GM18505 (cell line): ENCODE measurements at regions not wholly inside any gene's neighbourhood (a gene's known extent, or its start where the extent isn't known, plus 50 kb on each side); places are given as distances from the start of the nearest gene placed in this dataset.
"Not testable (repeated sequence)": the region's sequence is repeated elsewhere in the genome, so short reads cannot be mapped to it uniquely, and the experiment has no call there.

Experiments used
- ATAC-seq: cut with Tn5 transposase; IDR thresholded peaks from one replicate; pipeline ENCODE4 v1.9.1; 2021; ENCODE audit not compliant: unreplicated experiment
- POLR2A ChIP-seq: IDR thresholded peaks from 4 replicates; pipeline ENCODE4 v1.6.1; 2011; ENCODE audit warnings: borderline replicate concordance; ENCODE audit not compliant: insufficient read depth, insufficient read length; ENCODE audit errors: extremely low read depth

DNA sequence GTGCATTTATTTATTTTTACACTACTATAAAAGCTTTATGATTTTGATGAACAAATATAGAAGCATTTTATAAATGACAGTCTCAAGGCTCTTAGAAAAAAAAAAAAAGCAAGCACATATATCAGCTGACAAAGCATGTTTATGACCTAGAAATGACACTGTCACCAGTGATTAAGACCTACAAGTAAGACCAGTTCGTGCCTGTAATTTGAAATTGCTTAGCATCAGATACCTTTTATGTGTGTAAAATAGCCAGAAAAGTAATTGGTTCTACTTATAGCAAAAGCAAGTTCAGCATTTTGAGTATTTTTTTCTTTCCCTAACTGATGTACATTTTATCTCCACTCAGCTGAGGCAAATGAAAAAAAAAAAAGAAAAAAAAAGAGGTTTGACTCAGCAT, 808.4 kb downstream of the CDH18 start:
- ATAC-seq, result no peak
- no peak for TF ChIP-seq POLR2A

GRCh38 chr5:19189176-19189575, 798.8 kb downstream of the CDH18 start:
- TF ChIP-seq POLR2A, result no peak
- ATAC-seq, result no peak

DNA sequence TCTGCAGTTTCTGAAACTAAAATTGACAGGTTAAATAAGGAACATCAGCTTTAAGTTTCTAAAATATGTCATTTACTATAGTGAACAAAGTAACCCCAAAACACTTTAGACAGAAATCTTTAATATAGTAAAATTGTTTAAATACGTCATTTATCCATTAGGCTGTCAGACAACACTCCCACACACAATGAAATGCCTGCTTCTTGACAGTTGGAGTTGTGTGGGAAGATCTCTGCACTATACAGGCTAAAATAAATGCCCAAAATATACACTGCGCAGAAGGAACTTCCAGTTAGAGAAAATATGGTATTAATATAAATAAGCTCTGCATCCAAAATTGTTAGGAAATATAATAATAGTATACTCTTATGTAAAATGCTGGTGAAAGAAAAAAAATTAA, 794.4 kb downstream of the CDH18 start:
- TF ChIP-seq POLR2A, result no peak
- ATAC-seq, result no peak

DNA sequence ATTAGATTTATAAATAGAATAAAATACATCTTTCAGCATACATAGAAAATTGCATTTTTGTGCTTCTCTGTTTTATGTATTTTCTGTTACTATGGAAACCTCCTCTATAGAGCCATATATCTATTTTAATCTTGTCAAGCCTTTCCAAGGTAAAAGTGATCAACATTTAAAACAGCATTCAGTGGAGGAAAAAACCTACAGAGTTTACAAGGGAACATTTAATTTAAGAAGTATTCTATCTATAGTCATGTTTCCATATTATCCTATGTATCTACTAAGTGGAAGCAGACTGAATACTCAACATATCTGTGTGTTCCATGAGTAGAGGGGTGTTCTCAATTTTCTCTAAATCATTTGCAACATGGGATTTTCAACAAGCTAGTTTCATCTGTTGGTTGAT, 791.4 kb downstream of the CDH18 start:
- TF ChIP-seq POLR2A, result no peak
- no peak for ATAC-seq

- no peak for TF ChIP-seq POLR2A
- ATAC-seq, result no peak
Measured at GRCh38 chr5:19200251-19200650, 787.7 kb downstream of the CDH18 start.

- no peak for ATAC-seq
- TF ChIP-seq POLR2A, result no peak
Measured at GRCh38 chr5:19208397-19208796, 779.6 kb downstream of the CDH18 start.

DNA sequence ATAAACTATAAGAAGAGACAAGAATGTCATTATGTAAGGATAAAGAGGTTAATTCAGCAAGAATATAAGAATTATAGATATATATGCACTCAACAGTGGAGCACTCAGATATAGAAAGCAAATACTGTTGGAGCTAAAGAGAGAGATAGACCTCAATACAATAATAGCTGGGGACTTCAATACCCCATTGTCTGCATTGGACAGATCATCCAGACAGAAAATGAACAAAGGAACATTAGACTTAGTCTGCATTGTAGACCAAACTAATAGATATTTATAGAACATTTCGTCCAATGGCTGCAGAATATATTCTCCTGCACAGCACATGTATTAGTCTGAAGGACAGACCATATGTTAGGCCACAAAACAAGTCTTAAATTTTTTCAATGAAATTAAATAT, 777.1 kb downstream of the CDH18 start:
- ATAC-seq, result no peak
- no peak for TF ChIP-seq POLR2A

GRCh38 chr5:19229179-19229835, 758.7 kb downstream of the CDH18 start:
- ATAC-seq, result no peak
- TF ChIP-seq POLR2A, result no peak

DNA sequence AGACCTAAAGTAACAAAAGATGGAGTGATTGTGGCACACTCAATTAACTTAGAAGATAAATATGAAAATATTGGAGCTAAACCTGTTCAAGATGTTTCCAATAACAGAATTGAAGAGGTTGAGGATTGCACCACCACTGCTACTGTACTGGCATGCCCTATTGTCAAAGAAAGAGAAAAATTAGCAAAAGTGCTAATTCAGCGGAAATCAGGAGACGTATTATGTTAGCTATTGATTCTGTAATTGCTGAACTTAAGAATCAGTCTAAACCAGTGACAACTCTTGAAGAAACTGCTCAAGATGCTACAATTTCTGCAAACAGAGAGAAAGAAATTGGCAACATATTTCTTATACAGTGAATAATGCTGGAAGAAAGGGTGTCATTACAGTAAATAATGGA, 754.4 kb downstream of the CDH18 start:
- no peak for TF ChIP-seq POLR2A
- ATAC-seq, result no peak

- TF ChIP-seq POLR2A, result no peak
- no peak for ATAC-seq
Measured at GRCh38 chr5:19235101-19235584, 752.9 kb downstream of the CDH18 start.

DNA sequence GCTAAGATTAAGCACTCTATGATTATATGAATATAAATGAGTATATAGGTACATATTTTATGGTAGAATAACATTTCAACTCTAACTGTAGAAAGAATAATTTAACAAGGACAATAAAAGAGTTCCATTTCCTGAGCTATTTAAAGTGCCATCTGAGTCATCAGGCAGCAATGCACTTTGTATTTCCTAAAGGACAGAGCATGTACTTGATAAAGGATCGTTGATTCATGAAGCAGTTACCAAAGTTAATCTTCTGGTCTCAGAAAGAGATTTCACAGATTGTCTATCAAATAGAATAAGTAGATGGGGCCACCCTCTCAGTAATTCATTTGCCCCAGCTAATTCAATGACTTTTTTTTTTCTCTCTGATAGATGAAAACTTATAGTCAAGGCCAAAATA, 747.8 kb downstream of the CDH18 start:
- no peak for ATAC-seq
- TF ChIP-seq POLR2A, result no peak

- TF ChIP-seq POLR2A, result no peak
- ATAC-seq, result no peak
Measured at GRCh38 chr5:19241690-19242089, 746.3 kb downstream of the CDH18 start.

GRCh38 chr5:19246191-19246590, 741.8 kb downstream of the CDH18 start:
- not testable (repeated sequence) for ATAC-seq

DNA sequence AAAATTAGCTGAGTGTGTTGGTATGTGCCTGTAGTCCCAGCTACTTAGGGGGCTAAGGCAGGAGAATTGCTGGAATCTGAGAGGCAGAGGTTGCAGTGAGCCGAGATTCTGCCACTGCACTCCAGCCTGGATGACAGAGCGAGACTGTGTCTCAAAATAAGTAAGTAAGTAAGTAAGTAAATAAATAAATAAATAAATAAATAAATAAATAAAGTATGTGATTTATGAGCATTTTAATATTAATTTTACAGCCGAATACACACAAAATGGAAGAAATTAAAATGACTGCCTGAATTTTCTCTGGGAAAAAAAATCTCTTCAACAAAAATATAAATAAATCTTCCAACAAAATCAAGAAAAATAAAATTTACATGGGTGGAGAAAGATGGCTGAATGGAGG, 740.7 kb downstream of the CDH18 start:
- no peak for ATAC-seq
- no peak for TF ChIP-seq POLR2A

- ATAC-seq, result no peak
- no peak for TF ChIP-seq POLR2A
Measured at GRCh38 chr5:19256036-19256435, 732.0 kb downstream of the CDH18 start.

- TF ChIP-seq POLR2A, result no peak
- ATAC-seq, result no peak
Measured at GRCh38 chr5:19258686-19259085, 729.3 kb downstream of the CDH18 start.

DNA sequence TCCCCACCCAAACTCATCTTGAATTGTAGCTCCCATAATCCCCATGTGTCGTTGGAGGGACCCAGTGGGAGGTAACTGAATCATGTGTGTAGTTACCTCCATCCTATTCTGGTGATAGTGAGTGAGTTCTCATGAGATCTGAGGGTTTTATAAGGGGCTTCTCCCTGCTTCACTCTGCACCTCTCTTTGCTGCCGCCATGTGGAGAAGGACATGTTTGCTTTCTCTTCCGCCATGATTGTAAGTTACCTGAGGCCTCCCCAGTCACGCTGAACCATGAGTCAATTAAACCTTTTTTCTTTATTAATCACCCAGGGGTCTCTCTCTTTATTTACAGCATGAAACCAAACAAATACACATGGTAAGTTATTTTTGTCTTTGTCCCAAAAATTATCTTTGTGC, 726.1 kb downstream of the CDH18 start:
- ATAC-seq, result no peak
- no peak for TF ChIP-seq POLR2A
